MCF 10A (cell line): ENCODE measurements at regions not wholly inside any gene's neighbourhood (a gene's known extent, or its start where the extent isn't known, plus 50 kb on each side); places are given as distances from the start of the nearest gene placed in this dataset.
"Not testable (repeated sequence)": the region's sequence is repeated elsewhere in the genome, so short reads cannot be mapped to it uniquely, and the experiment has no call there.

Experiments
- BruUV-seq: library from RNA; stranded (reverse); fragments of 400-500 nt; replicated peaks from 2 replicates; lab custom pipeline; 2021; lab: Mats Ljungman, UMichigan
- CTCF ChIA-PET: fragments of 300-600 bp; sonication (Branson Sonifier 250); formaldehyde crosslinking; extraction: SDS; loops from one replicate; lab custom pipeline; 2021; ENCODE audit warnings: antibody characterized with exemption, inconsistent platforms; lab: Yijun Ruan, JAX
- POLR2A ChIA-PET: fragments of 300-600, 350-650 bp; sonication (Branson Sonifier 250); formaldehyde crosslinking; extraction: SDS; loops from one replicate; lab custom pipeline; 2020; ENCODE audit warnings: antibody characterized with exemption, inconsistent platforms; lab: Yijun Ruan, JAX
- DNase-seq: peaks from one replicate; pipeline ENCODE4 v3.0.0-alpha.2; 2018; ENCODE audit not compliant: unreplicated experiment
- H3K27ac Mint-ChIP-seq: one replicate; pipeline ENCODE4 v1.8.0; 2022; ENCODE audit warnings: mild to moderate bottlenecking, low read depth, mixed read lengths; ENCODE audit not compliant: unreplicated experiment
- H3K27me3 Mint-ChIP-seq: one replicate; pipeline ENCODE4 v1.8.0; 2022; ENCODE audit warnings: mixed read lengths; ENCODE audit not compliant: insufficient read depth, unreplicated experiment
- H3K36me3 Mint-ChIP-seq: one replicate; pipeline ENCODE4 v1.8.0; 2022; ENCODE audit warnings: mild to moderate bottlenecking, moderate library complexity, mixed read lengths; ENCODE audit not compliant: insufficient read depth, unreplicated experiment
- H3K4me1 Mint-ChIP-seq: one replicate; pipeline ENCODE4 v1.8.0; 2022; ENCODE audit warnings: mixed read lengths; ENCODE audit not compliant: insufficient read depth, unreplicated experiment
- H3K4me3 Mint-ChIP-seq: one replicate; pipeline ENCODE4 v1.8.0; 2022; ENCODE audit warnings: mild to moderate bottlenecking, moderate library complexity, mixed read lengths; ENCODE audit not compliant: unreplicated experiment
- H3K9me3 Mint-ChIP-seq: one replicate; pipeline ENCODE4 v1.8.0; 2022; ENCODE audit warnings: mixed read lengths; ENCODE audit not compliant: unreplicated experiment
- intact Hi-C: fragments of 100-400 bp; cut with micrococcal nuclease; formaldehyde crosslinking; loops from 2 replicates; pipeline ENCODE4 v1.14.1; 2022
- TF ChIP-seq, protein P1 (sequence below): fragments of 200-600 bp; IDR thresholded peaks from one replicate; pipeline ENCODE4 v1.8.0; 2022; ENCODE audit warnings: antibody characterized with exemption, mild to moderate bottlenecking; ENCODE audit not compliant: unreplicated experiment

DNA sequence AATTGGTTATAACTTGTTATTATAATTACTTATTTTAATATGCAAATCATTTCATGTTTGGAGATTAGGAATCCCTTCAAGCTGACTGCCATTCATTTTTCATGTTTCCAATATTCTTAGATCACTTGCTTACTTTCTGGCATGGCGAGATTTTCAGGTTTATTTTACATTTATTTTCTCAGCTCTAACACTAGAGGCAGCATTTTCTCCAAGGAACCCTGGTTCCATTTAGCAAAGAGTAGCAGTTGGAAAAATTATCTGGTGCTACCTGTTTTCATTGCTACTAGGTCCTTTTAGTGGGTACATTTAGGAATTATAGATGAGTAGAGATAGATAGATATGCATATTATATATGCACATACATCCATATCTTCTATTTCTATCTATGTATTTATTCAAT lies 90.9 kb upstream of the TRPC4 start:
- TF ChIP-seq, protein P1, sequence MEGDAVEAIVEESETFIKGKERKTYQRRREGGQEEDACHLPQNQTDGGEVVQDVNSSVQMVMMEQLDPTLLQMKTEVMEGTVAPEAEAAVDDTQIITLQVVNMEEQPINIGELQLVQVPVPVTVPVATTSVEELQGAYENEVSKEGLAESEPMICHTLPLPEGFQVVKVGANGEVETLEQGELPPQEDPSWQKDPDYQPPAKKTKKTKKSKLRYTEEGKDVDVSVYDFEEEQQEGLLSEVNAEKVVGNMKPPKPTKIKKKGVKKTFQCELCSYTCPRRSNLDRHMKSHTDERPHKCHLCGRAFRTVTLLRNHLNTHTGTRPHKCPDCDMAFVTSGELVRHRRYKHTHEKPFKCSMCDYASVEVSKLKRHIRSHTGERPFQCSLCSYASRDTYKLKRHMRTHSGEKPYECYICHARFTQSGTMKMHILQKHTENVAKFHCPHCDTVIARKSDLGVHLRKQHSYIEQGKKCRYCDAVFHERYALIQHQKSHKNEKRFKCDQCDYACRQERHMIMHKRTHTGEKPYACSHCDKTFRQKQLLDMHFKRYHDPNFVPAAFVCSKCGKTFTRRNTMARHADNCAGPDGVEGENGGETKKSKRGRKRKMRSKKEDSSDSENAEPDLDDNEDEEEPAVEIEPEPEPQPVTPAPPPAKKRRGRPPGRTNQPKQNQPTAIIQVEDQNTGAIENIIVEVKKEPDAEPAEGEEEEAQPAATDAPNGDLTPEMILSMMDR = no peak
- Mint-ChIP-seq H3K36me3 (no peaks in the 10 kb centered on the region), H3K9me3 (no peaks in the 10 kb centered on the region), H3K27ac (no peak overlapping the region), H3K4me1 (peaks cover 9% of the 10 kb centered on the region), H3K27me3 (no peaks in the 10 kb centered on the region), H3K4me3 (no peak overlapping the region)
- BruUV-seq = no TSS peak
- CTCF ChIA-PET = interaction anchor here (0.6 to 0.7 kb wide), 3 partner anchors 60 to 1338 kb away, joined by 3 read pairs; no protein-coding TSS in a partner anchor
- intact Hi-C loops = no loop called here
- POLR2A ChIA-PET = no interaction called here
- no peak for DNase-seq

DNA sequence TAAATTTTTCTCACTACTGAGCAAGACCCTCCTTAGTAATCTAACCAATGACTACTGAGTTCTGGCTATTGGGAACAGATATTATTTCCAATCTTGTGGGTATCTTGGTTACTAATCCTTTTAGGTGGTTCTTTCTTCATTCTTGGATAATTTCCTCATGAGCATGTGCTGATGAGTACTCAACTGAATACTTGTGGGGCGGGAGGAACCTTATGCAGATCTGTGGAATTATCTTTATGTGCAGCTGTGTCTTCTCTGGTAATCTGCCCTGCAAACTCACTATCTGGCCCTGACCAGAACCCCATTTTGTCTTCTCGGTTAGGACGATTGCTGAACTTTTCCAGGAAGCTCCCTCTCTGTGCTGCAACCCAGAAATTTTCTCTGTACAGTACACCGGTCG lies 89.7 kb upstream of the TRPC4 start:
- Mint-ChIP-seq H3K36me3 (no peaks in the 10 kb centered on the region), H3K4me3 (no peak overlapping the region), H3K27me3 (no peaks in the 10 kb centered on the region), H3K27ac (no peak overlapping the region), H3K4me1 (peaks cover 15% of the 10 kb centered on the region), H3K9me3 (no peaks in the 10 kb centered on the region)
- intact Hi-C loops = no loop called here
- ChIA-PET POLR2A (interaction anchor here (0.6 kb wide), 1 partner anchor 436 kb away, joined by 3 read pairs; no protein-coding TSS in a partner anchor), CTCF (interaction anchor here (1.3 kb wide), 1 partner anchor 703 kb away, joined by 3 read pairs; no protein-coding TSS in a partner anchor)
- no peak for DNase-seq
- TF ChIP-seq, protein P1 = no peak
- BruUV-seq = no TSS peak

DNA sequence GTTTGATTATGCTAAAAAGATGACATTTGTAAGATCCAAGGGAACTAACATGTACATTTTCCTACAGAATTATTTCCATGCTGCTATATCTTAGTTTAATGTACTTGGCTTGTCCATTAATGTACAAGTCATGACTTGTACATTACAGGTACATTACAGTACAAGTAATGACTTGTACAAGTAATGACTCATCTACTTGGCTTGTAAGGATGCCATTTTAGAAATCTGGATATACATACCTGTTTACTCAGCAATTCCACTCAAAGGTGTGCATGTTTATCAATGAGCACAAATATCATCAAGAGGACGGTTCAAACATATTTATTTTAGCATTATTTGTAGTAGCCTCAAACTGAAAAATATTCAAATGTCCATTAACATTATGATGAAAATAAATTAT lies 87.0 kb upstream of the TRPC4 start:
- no peaks in the 10 kb centered on the region for H3K9me3 Mint-ChIP-seq

DNA sequence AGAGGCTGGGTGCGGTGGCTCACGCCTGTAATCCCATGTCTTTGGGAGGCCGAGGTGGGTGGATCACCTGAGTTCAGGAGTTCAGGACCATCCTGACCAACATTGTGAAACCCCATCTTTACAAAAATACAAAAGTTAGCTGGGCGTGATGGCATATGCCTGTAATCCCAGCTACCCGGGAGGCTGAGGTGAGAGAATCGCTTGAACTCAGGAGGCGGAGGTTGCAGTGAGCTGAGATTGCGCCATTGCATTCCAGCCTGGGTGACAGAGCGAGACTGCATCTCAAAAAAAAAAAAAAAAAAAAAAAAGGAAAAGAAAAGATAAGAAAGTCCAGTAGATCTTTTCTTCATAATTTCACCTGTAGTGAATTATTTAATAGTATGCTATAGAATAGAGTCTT lies 85.0 kb upstream of the TRPC4 start:
- H3K9me3 Mint-ChIP-seq, intact Hi-C loops, H3K36me3 Mint-ChIP-seq, H3K4me3 Mint-ChIP-seq, H3K27me3 Mint-ChIP-seq, BruUV-seq: not testable (repeated sequence)
- POLR2A ChIA-PET = interaction anchor here (0.6 kb wide), 1 partner anchor 11 kb away, joined by 3 read pairs; no protein-coding TSS in a partner anchor
- Mint-ChIP-seq H3K27ac (peak overlapping the region; percentile 35), H3K4me1 (peaks cover 15% of the 10 kb centered on the region)
- CTCF ChIA-PET = interaction anchor here (0.6 kb wide), 2 partner anchors 201 to 256 kb away, joined by 4 to 8 read pairs; no protein-coding TSS in a partner anchor
- DNase-seq = peak; percentile 42

More for the DNA sequence above, 87.0 kb upstream of the TRPC4 start:
- ChIA-PET POLR2A (no interaction called here), CTCF (interaction anchor here (0.6 kb wide), 1 partner anchor 565 kb away, joined by 5 read pairs; no protein-coding TSS in a partner anchor)
- Mint-ChIP-seq H3K27ac (no peak overlapping the region), H3K27me3 (no peaks in the 10 kb centered on the region), H3K4me1 (peaks cover 15% of the 10 kb centered on the region), H3K4me3 (no peak overlapping the region), H3K36me3 (no peaks in the 10 kb centered on the region)
- TF ChIP-seq, protein P1 = no peak
- peak; percentile 71 for DNase-seq
- intact Hi-C loops = no loop called here
- no TSS peak for BruUV-seq
